Esophagus (tissue), 2 donors: ENCODE measurements at regions not wholly inside any gene's neighbourhood (a gene's known extent, or its start where the extent isn't known, plus 50 kb on each side); places are given as distances from the start of the nearest gene placed in this dataset.

Source experiments
- H3K27ac ChIP-seq, 2 donors: one replicate each; pipeline ENCODE4 v1.5.1; 2013; ENCODE audit warnings: low read depth in 2 of 2, mild to moderate bottlenecking in 2 of 2, inconsistent platforms in 1 of 2, low read length in 1 of 2, moderate library complexity in 1 of 2
- H3K27me3 ChIP-seq, 2 donors: one replicate each; pipeline ENCODE4 v1.6.1; 2013; ENCODE audit warnings: low read length in 2 of 2, control low read depth in 1 of 2, mild to moderate bottlenecking in 1 of 2; ENCODE audit not compliant: insufficient read depth in 2 of 2, control insufficient read depth in 1 of 2
- H3K36me3 ChIP-seq, 2 donors: one replicate each; pipeline ENCODE4 v1.6.1; 2013; ENCODE audit warnings: low read length in 1 of 2; ENCODE audit not compliant: control insufficient read depth in 2 of 2, insufficient read depth in 2 of 2
- H3K4me1 ChIP-seq, 2 donors: one replicate each; pipeline ENCODE4 v1.6.1; 2013; ENCODE audit warnings: low read length in 1 of 2; ENCODE audit not compliant: control insufficient read depth in 2 of 2, insufficient read depth in 2 of 2
- H3K4me3 ChIP-seq, 2 donors: one replicate each; pipeline ENCODE4 v1.5.1; 2013; ENCODE audit warnings: low read length in 2 of 2, mild to moderate bottlenecking in 2 of 2, low read depth in 1 of 2, moderate library complexity in 1 of 2
- H3K9me3 ChIP-seq, 2 donors: one replicate each; pipeline ENCODE4 v1.6.1; 2013; ENCODE audit warnings: mild to moderate bottlenecking in 2 of 2, low read depth in 1 of 2, low read length in 1 of 2, moderate library complexity in 1 of 2; ENCODE audit not compliant: control insufficient read depth in 2 of 2, insufficient read depth in 1 of 2
- WGBS, 2 donors: extraction: QIAGEN DNeasy Blood & Tissue Kit; methylation state at CpG; one replicate each; pipeline ENCODE4 v1.1.7; 2013; 5-methylcytosine and 5-hydroxymethylcytosine counted together
- donor health status: healthy with polysubstance abuse.
- donor health status: Bipolar disorder and iron deficiency.

- peak overlapping the region; percentile 57 to 72 for H3K27ac ChIP-seq
- H3K4me3 ChIP-seq, result no peak overlapping the region
- no peaks in the 10 kb centered on the region for H3K36me3 ChIP-seq
- no peaks in the 10 kb centered on the region for H3K9me3 ChIP-seq
- H3K4me1 ChIP-seq, result peaks cover 0 to 6% of the 10 kb centered on the region in 2 donors
- no peaks in the 10 kb centered on the region for H3K27me3 ChIP-seq
- WGBS, 2 donors, result 63 to 66% methylated on average over 2 of the region's 2 CpGs
Observed at GRCh38 chr3:77825001-77825827, 785.3 kb downstream of the ROBO2 start.

- no peaks in the 10 kb centered on the region for H3K36me3 ChIP-seq
- 60 to 63% methylated on average over 5 of the region's 5 CpGs for WGBS, 2 donors
- no peaks in the 10 kb centered on the region for H3K27me3 ChIP-seq
- no peaks in the 10 kb centered on the region for H3K4me1 ChIP-seq
- H3K4me3 ChIP-seq, result no peak overlapping the region
- H3K27ac ChIP-seq, result no peak overlapping the region
- H3K9me3 ChIP-seq, result no peaks in the 10 kb centered on the region
Observed at GRCh38 chr3:77835921-77836320, 796.0 kb downstream of the ROBO2 start.

GRCh38 chr3:77837456-77838025 is 797.6 kb downstream of the ROBO2 start:
- Histone ChIP-seq H3K27me3 (no peaks in the 10 kb centered on the region), H3K9me3 (no peaks in the 10 kb centered on the region), H3K4me3 (no peak overlapping the region), H3K27ac (no peak overlapping the region), H3K36me3 (no peaks in the 10 kb centered on the region), H3K4me1 (no peaks in the 10 kb centered on the region)
- WGBS, 2 donors, result 66 to 67% methylated on average over 5 of the region's 5 CpGs

GRCh38 chr3:77859156-77859555 is 819.3 kb downstream of the ROBO2 start:
- 88 to 92% methylated on average over 3 of the region's 3 CpGs for WGBS, 2 donors
- no peak overlapping the region for H3K4me3 ChIP-seq
- no peaks in the 10 kb centered on the region for H3K36me3 ChIP-seq
- no peaks in the 10 kb centered on the region for H3K9me3 ChIP-seq
- H3K4me1 ChIP-seq, result no peaks in the 10 kb centered on the region
- no peak overlapping the region for H3K27ac ChIP-seq
- H3K27me3 ChIP-seq, result no peaks in the 10 kb centered on the region

GRCh38 chr3:77868725-77869124 is 828.8 kb downstream of the ROBO2 start:
- no peak overlapping the region for H3K27ac ChIP-seq
- H3K27me3 ChIP-seq, result no peaks in the 10 kb centered on the region
- H3K9me3 ChIP-seq, result no peaks in the 10 kb centered on the region
- no peaks in the 10 kb centered on the region for H3K4me1 ChIP-seq
- H3K36me3 ChIP-seq, result no peaks in the 10 kb centered on the region
- H3K4me3 ChIP-seq, result no peak overlapping the region
- WGBS, 2 donors, result 35 to 46% methylated on average over 2 of the region's 2 CpGs

- H3K4me3 ChIP-seq, result no peak overlapping the region
- no peaks in the 10 kb centered on the region for H3K27me3 ChIP-seq
- no peak overlapping the region for H3K27ac ChIP-seq
- H3K4me1 ChIP-seq, result no peaks in the 10 kb centered on the region
- H3K36me3 ChIP-seq, result no peaks in the 10 kb centered on the region
- no peaks in the 10 kb centered on the region for H3K9me3 ChIP-seq
- 84 to 93% methylated on average over 7 of the region's 7 CpGs for WGBS, 2 donors
Observed at GRCh38 chr3:77869423-77869822, 829.5 kb downstream of the ROBO2 start.

GRCh38 chr3:77871436-77871835 is 831.5 kb downstream of the ROBO2 start:
- 82 to 88% methylated on average over 1 of the region's 1 CpG for WGBS, 2 donors
- Histone ChIP-seq H3K4me1 (no peaks in the 10 kb centered on the region), H3K9me3 (no peaks in the 10 kb centered on the region), H3K36me3 (no peaks in the 10 kb centered on the region), H3K27me3 (no peaks in the 10 kb centered on the region), H3K4me3 (no peak overlapping the region), H3K27ac (no peak overlapping the region)

- Histone ChIP-seq H3K27ac (no peak overlapping the region), H3K9me3 (no peaks in the 10 kb centered on the region), H3K27me3 (no peaks in the 10 kb centered on the region), H3K36me3 (no peaks in the 10 kb centered on the region), H3K4me3 (no peak overlapping the region), H3K4me1 (no peaks in the 10 kb centered on the region)
- 80 to 85% methylated on average over 4 of the region's 4 CpGs for WGBS, 2 donors
Observed at GRCh38 chr3:77873598-77873997, 833.7 kb downstream of the ROBO2 start.

GRCh38 chr3:77885381-77885780 is 845.5 kb downstream of the ROBO2 start:
- Histone ChIP-seq H3K4me3 (no peak overlapping the region), H3K4me1 (no peaks in the 10 kb centered on the region), H3K27ac (no peak overlapping the region), H3K9me3 (no peaks in the 10 kb centered on the region), H3K27me3 (no peaks in the 10 kb centered on the region), H3K36me3 (no peaks in the 10 kb centered on the region)
- WGBS, 2 donors, result 80 to 85% methylated on average over 3 of the region's 3 CpGs

GRCh38 chr3:77887611-77888010 is 847.7 kb downstream of the ROBO2 start:
- H3K27me3 ChIP-seq, result no peaks in the 10 kb centered on the region
- no peak overlapping the region for H3K27ac ChIP-seq
- no peaks in the 10 kb centered on the region for H3K4me1 ChIP-seq
- no peaks in the 10 kb centered on the region for H3K36me3 ChIP-seq
- 56 to 60% methylated on average over 3 of the region's 3 CpGs for WGBS, 2 donors
- H3K9me3 ChIP-seq, result no peaks in the 10 kb centered on the region
- no peak overlapping the region for H3K4me3 ChIP-seq
